Neural cell (in vitro differentiated cells): ENCODE measurements at regions not wholly inside any gene's neighbourhood (a gene's known extent, or its start where the extent isn't known, plus 50 kb on each side); places are given as distances from the start of the nearest gene placed in this dataset.

ENCODE experiments used
- H2AFZ ChIP-seq: fragments of 200-600, 300-800 bp; sonication (generic), shearing (Covaris generic); 2 replicates; pipeline ENCODE4 v1.6.0; 2014; ENCODE audit warnings: low read depth, mild to moderate bottlenecking, antibody characterized with exemption, low read length, moderate library complexity
- H3F3A ChIP-seq: fragments of 200-600 bp; shearing (Covaris generic); 2 replicates; pipeline ENCODE4 v1.6.1; 2016; ENCODE audit warnings: mild to moderate bottlenecking, moderate library complexity, mixed read lengths, antibody characterized with exemption, low read length; ENCODE audit not compliant: insufficient read depth, poor library complexity, severe bottlenecking
- H3K27ac ChIP-seq: fragments of 200-600, 300-800 bp; sonication (generic), shearing (Covaris generic); 2 replicates; pipeline ENCODE4 v1.5.1; 2014; ENCODE audit warnings: mild to moderate bottlenecking, low read length, moderate library complexity
- H3K27me3 ChIP-seq: fragments of 300-800, 200-600 bp; sonication (generic), shearing (Covaris generic); 2 replicates; pipeline ENCODE4 v1.6.0; 2014; ENCODE audit warnings: mild to moderate bottlenecking, low read depth, low read length, moderate library complexity; ENCODE audit not compliant: insufficient read depth
- H3K36me3 ChIP-seq: fragments of 300-800, 200-600 bp; sonication (generic), shearing (Covaris generic); 2 replicates; pipeline ENCODE4 v1.5.1; 2014; ENCODE audit warnings: mild to moderate bottlenecking, antibody characterized with exemption, low read length, moderate library complexity; ENCODE audit not compliant: insufficient read depth
- H3K4me2 ChIP-seq: fragments of 300-800, 200-600 bp; sonication (generic), shearing (Covaris generic); 2 replicates; pipeline ENCODE4 v1.6.0; 2014; ENCODE audit warnings: mild to moderate bottlenecking, low read length
- H3K4me3 ChIP-seq: fragments of 300-800, 200-600 bp; sonication (generic), shearing (Covaris generic); 2 replicates; pipeline ENCODE4 v1.5.1; 2014; ENCODE audit warnings: mild to moderate bottlenecking, low read length, moderate library complexity
- H3K79me2 ChIP-seq: fragments of 200-600 bp; shearing (Covaris generic); replicated peaks from 2 replicates; pipeline ENCODE4 v1.6.0; 2014; ENCODE audit warnings: mild to moderate bottlenecking, low read length, moderate library complexity; ENCODE audit not compliant: insufficient read depth
- H3K9ac ChIP-seq: fragments of 300-800, 200-600 bp; sonication (generic), shearing (Covaris generic); 2 replicates; pipeline ENCODE4 v1.6.1; 2016; ENCODE audit warnings: mild to moderate bottlenecking, low read length, mixed read lengths
- H3K9me2 ChIP-seq: fragments of 200-600 bp; shearing (Covaris generic); 2 replicates; pipeline ENCODE4 v1.6.1; 2016; ENCODE audit warnings: mild to moderate bottlenecking, low read length, mixed read lengths; ENCODE audit not compliant: insufficient read depth
- H3K9me3 ChIP-seq: fragments of 200-600, 300-800 bp; sonication (generic), shearing (Covaris generic); 2 replicates; pipeline ENCODE4 v1.6.1; 2016; ENCODE audit warnings: mild to moderate bottlenecking, mixed run types, low read length, moderate library complexity, mixed read lengths
- H4K20me1 ChIP-seq: fragments of 200-600 bp; shearing (Covaris generic); 2 replicates; pipeline ENCODE4 v1.6.1; 2016; ENCODE audit warnings: mild to moderate bottlenecking, mixed run types; ENCODE audit not compliant: insufficient read depth
- EP300 ChIP-seq: fragments of 450-650 bp; conservative IDR thresholded peaks from 2 replicates; pipeline ENCODE4 v1.6.1; 2014; ENCODE audit warnings: antibody characterized with exemption, mild to moderate bottlenecking, moderate library complexity; ENCODE audit not compliant: poor library complexity, severe bottlenecking
- EZH2 ChIP-seq: fragments of 200-600, 300-800 bp; shearing (Covaris generic), sonication (generic); IDR thresholded peaks from 2 replicates; pipeline ENCODE4 v1.6.1; 2014; ENCODE audit warnings: antibody characterized with exemption, low read length, borderline replicate concordance, mild to moderate bottlenecking; ENCODE audit not compliant: insufficient read depth, poor library complexity, severe bottlenecking
- MXI1 ChIP-seq: fragments of 450-650 bp; conservative IDR thresholded peaks from 2 replicates; pipeline ENCODE4 v1.6.1; 2014; ENCODE audit warnings: antibody characterized with exemption, mild to moderate bottlenecking; ENCODE audit not compliant: poor library complexity, severe bottlenecking
- POLR2AphosphoS5 ChIP-seq: IDR thresholded peaks from 2 replicates; pipeline ENCODE4 v1.6.1; 2012
- RAD21 ChIP-seq: fragments of 450-650 bp; conservative IDR thresholded peaks from 2 replicates; pipeline ENCODE4 v1.6.1; 2014; ENCODE audit warnings: antibody characterized with exemption, mild to moderate bottlenecking, moderate library complexity
- SMC3 ChIP-seq: fragments of 450-650 bp; conservative IDR thresholded peaks from 2 replicates; pipeline ENCODE4 v1.6.1; 2014; ENCODE audit warnings: antibody characterized with exemption, mild to moderate bottlenecking, moderate library complexity; ENCODE audit not compliant: poor library complexity
- TAF1 ChIP-seq: IDR thresholded peaks from 2 replicates; pipeline ENCODE4 v1.6.1; 2012; ENCODE audit warnings: low read depth
- TF ChIP-seq, protein P1 (sequence below): IDR thresholded peaks from 2 replicates; pipeline ENCODE4 v1.6.1; 2012; ENCODE audit warnings: borderline replicate concordance
- TF ChIP-seq, protein P2 (sequence below): fragments of 450-650 bp; IDR thresholded peaks from 2 replicates; pipeline ENCODE4 v1.5.1; 2014; ENCODE audit warnings: antibody characterized with exemption, mild to moderate bottlenecking, moderate library complexity; ENCODE audit not compliant: poor library complexity, severe bottlenecking

DNA sequence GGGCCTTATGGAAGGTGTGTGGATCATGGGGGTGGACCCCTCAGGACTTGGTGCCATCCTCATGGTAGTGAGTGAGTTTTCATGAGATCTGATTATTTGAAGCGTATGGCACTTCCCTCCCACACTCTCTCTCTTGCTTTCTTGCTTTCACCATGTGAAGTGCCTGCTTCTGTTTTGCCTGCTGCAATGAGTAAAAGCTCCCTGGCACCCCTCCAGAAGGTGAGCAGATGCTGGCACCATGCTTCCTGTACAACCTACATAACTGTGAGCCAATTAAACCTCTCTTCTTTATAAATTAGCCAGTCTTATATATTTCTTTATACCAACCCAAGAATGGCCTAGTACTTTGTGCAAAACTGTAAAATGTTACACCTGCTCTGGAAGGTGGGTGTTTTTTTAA is 396.8 kb upstream of the HS3ST5 start:
- Histone ChIP-seq H3K36me3 (no peaks in the 10 kb centered on the region), H3K4me2 (no peak overlapping the region), H2AFZ (no peak overlapping the region), H3F3A (no peaks in the 10 kb centered on the region), H3K9ac (no peak overlapping the region), H3K27me3 (no peaks in the 10 kb centered on the region), H3K79me2 (no peaks in the 10 kb centered on the region), H3K9me3 (peaks cover 4% of the 10 kb centered on the region), H3K27ac (no peak overlapping the region), H4K20me1 (no peaks in the 10 kb centered on the region), H3K4me3 (no peak overlapping the region), H3K9me2 (no peaks in the 10 kb centered on the region)
- TF ChIP-seq POLR2AphosphoS5 (no peak), SMC3 (no peak), EZH2 (no peak), EP300 (no peak), RAD21 (no peak), TAF1 (no peak), MXI1 (no peak)
- TF ChIP-seq, protein P1, sequence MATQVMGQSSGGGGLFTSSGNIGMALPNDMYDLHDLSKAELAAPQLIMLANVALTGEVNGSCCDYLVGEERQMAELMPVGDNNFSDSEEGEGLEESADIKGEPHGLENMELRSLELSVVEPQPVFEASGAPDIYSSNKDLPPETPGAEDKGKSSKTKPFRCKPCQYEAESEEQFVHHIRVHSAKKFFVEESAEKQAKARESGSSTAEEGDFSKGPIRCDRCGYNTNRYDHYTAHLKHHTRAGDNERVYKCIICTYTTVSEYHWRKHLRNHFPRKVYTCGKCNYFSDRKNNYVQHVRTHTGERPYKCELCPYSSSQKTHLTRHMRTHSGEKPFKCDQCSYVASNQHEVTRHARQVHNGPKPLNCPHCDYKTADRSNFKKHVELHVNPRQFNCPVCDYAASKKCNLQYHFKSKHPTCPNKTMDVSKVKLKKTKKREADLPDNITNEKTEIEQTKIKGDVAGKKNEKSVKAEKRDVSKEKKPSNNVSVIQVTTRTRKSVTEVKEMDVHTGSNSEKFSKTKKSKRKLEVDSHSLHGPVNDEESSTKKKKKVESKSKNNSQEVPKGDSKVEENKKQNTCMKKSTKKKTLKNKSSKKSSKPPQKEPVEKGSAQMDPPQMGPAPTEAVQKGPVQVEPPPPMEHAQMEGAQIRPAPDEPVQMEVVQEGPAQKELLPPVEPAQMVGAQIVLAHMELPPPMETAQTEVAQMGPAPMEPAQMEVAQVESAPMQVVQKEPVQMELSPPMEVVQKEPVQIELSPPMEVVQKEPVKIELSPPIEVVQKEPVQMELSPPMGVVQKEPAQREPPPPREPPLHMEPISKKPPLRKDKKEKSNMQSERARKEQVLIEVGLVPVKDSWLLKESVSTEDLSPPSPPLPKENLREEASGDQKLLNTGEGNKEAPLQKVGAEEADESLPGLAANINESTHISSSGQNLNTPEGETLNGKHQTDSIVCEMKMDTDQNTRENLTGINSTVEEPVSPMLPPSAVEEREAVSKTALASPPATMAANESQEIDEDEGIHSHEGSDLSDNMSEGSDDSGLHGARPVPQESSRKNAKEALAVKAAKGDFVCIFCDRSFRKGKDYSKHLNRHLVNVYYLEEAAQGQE = no peak
- TF ChIP-seq, protein P2, sequence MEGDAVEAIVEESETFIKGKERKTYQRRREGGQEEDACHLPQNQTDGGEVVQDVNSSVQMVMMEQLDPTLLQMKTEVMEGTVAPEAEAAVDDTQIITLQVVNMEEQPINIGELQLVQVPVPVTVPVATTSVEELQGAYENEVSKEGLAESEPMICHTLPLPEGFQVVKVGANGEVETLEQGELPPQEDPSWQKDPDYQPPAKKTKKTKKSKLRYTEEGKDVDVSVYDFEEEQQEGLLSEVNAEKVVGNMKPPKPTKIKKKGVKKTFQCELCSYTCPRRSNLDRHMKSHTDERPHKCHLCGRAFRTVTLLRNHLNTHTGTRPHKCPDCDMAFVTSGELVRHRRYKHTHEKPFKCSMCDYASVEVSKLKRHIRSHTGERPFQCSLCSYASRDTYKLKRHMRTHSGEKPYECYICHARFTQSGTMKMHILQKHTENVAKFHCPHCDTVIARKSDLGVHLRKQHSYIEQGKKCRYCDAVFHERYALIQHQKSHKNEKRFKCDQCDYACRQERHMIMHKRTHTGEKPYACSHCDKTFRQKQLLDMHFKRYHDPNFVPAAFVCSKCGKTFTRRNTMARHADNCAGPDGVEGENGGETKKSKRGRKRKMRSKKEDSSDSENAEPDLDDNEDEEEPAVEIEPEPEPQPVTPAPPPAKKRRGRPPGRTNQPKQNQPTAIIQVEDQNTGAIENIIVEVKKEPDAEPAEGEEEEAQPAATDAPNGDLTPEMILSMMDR = no peak

GRCh38 chr6:114735025-114735735 is 392.4 kb upstream of the HS3ST5 start:
- H3K27me3 ChIP-seq = no peaks in the 10 kb centered on the region
- H3K79me2 ChIP-seq = no peaks in the 10 kb centered on the region
- no peaks in the 10 kb centered on the region for H3K9me3 ChIP-seq
- no peak overlapping the region for H3K4me2 ChIP-seq
- H3K36me3 ChIP-seq = no peaks in the 10 kb centered on the region
- no peak overlapping the region for H2AFZ ChIP-seq
- H3K9me2 ChIP-seq = no peaks in the 10 kb centered on the region
- no peaks in the 10 kb centered on the region for H4K20me1 ChIP-seq
- H3F3A ChIP-seq = no peaks in the 10 kb centered on the region
- H3K9ac ChIP-seq = no peak overlapping the region
- H3K4me3 ChIP-seq = no peak overlapping the region
- TF ChIP-seq SMC3 (no peak), MXI1 (no peak), POLR2AphosphoS5 (no peak), TAF1 (no peak), RAD21 (no peak), EZH2 (no peak), EP300 (no peak)
- TF ChIP-seq, protein P1 = no peak
- TF ChIP-seq, protein P2 = no peak
- H3K27ac ChIP-seq = no peak overlapping the region
